HepG2 (cell line): ENCODE measurements at regions not wholly inside any gene's neighbourhood (a gene's known extent, or its start where the extent isn't known, plus 50 kb on each side); places are given as distances from the start of the nearest gene placed in this dataset.

Experiments
- AGO2 ChIP-seq: fragments of 200-400 bp; formaldehyde crosslinking; optimal IDR thresholded peaks from 2 replicates; pipeline ENCODE3; 2017; ENCODE audit warnings: mild to moderate bottlenecking, low read depth, low read length, moderate library complexity
- FOXP1 ChIP-seq, 2 experiments: fragments of 450-650 bp in 1 of 2; IDR thresholded peaks; 2 replicates each; pipeline ENCODE4 v1.6.1; 2017 to 2018; ENCODE audit warnings: antibody characterized with exemption in 1 of 2
- HHEX ChIP-seq: IDR thresholded peaks from 2 replicates; pipeline ENCODE4 v1.6.1; 2016; ENCODE audit warnings: control low read depth
- MZF1 ChIP-seq: sonication (generic); formaldehyde crosslinking; IDR thresholded peaks from 2 replicates; pipeline ENCODE4 v1.8.1; 2023; ENCODE audit warnings: mild to moderate bottlenecking, missing genetic modification reagents, borderline replicate concordance
- SRY ChIP-seq: sonication (generic); formaldehyde crosslinking; IDR thresholded peaks from 2 replicates; pipeline ENCODE4 v1.8.0; 2022; ENCODE audit warnings: mild to moderate bottlenecking, missing genetic modification reagents
- ZNF790 ChIP-seq: sonication (generic); formaldehyde crosslinking; IDR thresholded peaks from 2 replicates; pipeline ENCODE4 v1.8.0; 2022; ENCODE audit warnings: missing genetic modification reagents, mild to moderate bottlenecking, borderline replicate concordance
- TF ChIP-seq, protein P1 (sequence below): sonication (generic); formaldehyde crosslinking; IDR thresholded peaks from 2 replicates; pipeline ENCODE4 v1.4.0; 2020; ENCODE audit warnings: mild to moderate bottlenecking, missing genetic modification reagents
- TF ChIP-seq, protein P2 (sequence below): sonication (generic); formaldehyde crosslinking; IDR thresholded peaks from 2 replicates; pipeline ENCODE4 v1.4.0; 2020; ENCODE audit warnings: mild to moderate bottlenecking, missing genetic modification reagents, borderline replicate concordance
- TF ChIP-seq, protein P3 (sequence below): sonication (generic); formaldehyde crosslinking; IDR thresholded peaks from 2 replicates; pipeline ENCODE4 v1.4.0; 2020; ENCODE audit warnings: missing genetic modification reagents, low read depth, mild to moderate bottlenecking, borderline replicate concordance
- TF ChIP-seq, protein P4 (sequence below): sonication (generic); formaldehyde crosslinking; IDR thresholded peaks from 2 replicates; pipeline ENCODE4 v1.5.1; 2020; ENCODE audit warnings: missing genetic modification reagents, mild to moderate bottlenecking, borderline replicate concordance
- TF ChIP-seq, protein P5 (sequence below): sonication (generic); formaldehyde crosslinking; conservative IDR thresholded peaks from 2 replicates; pipeline ENCODE4 v1.4.0; 2020; ENCODE audit warnings: mild to moderate bottlenecking, missing genetic modification reagents, moderate library complexity

DNA sequence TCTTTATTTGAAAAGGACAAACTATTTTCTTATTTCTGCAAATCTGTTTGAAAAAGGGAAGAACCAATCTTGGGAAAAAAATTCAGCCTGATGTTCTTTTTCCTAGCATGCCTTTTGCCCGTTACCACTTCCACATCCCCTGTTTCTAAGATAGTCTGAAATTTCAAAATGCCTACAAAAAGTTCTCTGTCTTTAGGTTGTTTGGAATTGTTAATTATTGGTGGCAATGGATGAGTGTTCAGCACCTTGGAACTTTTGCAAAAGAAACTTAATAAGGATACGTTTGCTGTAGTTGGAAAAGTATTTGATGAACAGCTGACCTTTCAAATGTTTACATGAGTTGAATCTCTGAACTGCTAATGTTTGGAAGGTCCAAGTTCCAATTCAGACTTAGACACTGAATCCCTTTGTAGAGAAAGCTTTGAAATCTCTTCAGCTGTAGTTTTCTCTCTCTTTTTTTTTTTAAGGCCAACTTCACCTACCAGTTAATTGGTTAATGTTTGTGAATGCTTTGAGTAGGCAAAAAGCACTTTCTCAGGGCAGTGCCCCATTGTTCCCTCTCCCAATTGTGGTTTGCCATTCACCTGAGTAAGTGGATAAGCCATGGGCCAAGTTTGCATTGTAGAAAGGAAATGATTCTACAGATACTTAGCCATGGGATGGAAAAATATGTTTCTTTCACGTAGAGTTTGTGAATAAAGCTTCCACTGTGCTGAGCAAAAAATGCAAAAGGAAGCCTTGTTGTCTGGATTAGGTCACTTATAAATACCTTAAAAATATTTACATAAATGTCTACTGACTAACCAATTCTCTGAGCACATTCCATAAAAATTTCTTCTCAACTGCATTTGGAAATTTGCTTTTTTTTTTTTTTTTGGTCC is 156.4 kb upstream of the ELL2 start (continued):
- TF ChIP-seq, protein P1, sequence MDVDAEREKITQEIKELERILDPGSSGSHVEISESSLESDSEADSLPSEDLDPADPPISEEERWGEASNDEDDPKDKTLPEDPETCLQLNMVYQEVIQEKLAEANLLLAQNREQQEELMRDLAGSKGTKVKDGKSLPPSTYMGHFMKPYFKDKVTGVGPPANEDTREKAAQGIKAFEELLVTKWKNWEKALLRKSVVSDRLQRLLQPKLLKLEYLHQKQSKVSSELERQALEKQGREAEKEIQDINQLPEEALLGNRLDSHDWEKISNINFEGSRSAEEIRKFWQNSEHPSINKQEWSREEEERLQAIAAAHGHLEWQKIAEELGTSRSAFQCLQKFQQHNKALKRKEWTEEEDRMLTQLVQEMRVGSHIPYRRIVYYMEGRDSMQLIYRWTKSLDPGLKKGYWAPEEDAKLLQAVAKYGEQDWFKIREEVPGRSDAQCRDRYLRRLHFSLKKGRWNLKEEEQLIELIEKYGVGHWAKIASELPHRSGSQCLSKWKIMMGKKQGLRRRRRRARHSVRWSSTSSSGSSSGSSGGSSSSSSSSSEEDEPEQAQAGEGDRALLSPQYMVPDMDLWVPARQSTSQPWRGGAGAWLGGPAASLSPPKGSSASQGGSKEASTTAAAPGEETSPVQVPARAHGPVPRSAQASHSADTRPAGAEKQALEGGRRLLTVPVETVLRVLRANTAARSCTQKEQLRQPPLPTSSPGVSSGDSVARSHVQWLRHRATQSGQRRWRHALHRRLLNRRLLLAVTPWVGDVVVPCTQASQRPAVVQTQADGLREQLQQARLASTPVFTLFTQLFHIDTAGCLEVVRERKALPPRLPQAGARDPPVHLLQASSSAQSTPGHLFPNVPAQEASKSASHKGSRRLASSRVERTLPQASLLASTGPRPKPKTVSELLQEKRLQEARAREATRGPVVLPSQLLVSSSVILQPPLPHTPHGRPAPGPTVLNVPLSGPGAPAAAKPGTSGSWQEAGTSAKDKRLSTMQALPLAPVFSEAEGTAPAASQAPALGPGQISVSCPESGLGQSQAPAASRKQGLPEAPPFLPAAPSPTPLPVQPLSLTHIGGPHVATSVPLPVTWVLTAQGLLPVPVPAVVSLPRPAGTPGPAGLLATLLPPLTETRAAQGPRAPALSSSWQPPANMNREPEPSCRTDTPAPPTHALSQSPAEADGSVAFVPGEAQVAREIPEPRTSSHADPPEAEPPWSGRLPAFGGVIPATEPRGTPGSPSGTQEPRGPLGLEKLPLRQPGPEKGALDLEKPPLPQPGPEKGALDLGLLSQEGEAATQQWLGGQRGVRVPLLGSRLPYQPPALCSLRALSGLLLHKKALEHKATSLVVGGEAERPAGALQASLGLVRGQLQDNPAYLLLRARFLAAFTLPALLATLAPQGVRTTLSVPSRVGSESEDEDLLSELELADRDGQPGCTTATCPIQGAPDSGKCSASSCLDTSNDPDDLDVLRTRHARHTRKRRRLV = no peak
- TF ChIP-seq AGO2 (no peak), ZNF790 (CRISPR knock-in tag) (no peak), FOXP1 (IDR thresholded peaks at IDR 0.05) (0 out of 2 replicates have a peak, but pooled peaks have one; percentile 12), FOXP1 (CRISPR knock-in tag; IDR thresholded peaks at IDR 0.05) (peak; percentile 73; the same call in 1 of the 2 replicates), HHEX (0 out of 2 replicates have a peak, but pooled peaks have one; percentile 19), SRY (CRISPR knock-in tag) (no peak), MZF1 (CRISPR knock-in tag) (no peak)
- TF ChIP-seq, protein P2, sequence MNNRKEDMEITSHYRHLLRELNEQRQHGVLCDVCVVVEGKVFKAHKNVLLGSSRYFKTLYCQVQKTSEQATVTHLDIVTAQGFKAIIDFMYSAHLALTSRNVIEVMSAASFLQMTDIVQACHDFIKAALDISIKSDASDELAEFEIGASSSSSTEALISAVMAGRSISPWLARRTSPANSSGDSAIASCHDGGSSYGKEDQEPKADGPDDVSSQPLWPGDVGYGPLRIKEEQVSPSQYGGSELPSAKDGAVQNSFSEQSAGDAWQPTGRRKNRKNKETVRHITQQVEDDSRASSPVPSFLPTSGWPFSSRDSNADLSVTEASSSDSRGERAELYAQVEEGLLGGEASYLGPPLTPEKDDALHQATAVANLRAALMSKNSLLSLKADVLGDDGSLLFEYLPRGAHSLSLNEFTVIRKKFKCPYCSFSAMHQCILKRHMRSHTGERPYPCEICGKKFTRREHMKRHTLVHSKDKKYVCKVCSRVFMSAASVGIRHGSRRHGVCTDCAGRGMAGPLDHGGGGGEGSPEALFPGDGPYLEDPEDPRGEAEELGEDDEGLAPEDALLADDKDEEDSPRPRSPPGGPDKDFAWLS = no peak
- TF ChIP-seq, protein P3, sequence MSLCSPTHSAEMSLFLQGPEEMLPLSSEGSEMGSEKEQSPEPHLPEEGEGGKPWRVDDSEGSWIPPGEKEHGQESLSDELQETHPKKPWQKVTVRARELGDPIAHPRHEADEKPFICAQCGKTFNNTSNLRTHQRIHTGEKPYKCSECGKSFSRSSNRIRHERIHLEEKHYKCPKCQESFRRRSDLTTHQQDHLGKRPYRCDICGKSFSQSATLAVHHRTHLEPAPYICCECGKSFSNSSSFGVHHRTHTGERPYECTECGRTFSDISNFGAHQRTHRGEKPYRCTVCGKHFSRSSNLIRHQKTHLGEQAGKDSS (CRISPR knock-in tag) = no peak
- TF ChIP-seq, protein P4, sequence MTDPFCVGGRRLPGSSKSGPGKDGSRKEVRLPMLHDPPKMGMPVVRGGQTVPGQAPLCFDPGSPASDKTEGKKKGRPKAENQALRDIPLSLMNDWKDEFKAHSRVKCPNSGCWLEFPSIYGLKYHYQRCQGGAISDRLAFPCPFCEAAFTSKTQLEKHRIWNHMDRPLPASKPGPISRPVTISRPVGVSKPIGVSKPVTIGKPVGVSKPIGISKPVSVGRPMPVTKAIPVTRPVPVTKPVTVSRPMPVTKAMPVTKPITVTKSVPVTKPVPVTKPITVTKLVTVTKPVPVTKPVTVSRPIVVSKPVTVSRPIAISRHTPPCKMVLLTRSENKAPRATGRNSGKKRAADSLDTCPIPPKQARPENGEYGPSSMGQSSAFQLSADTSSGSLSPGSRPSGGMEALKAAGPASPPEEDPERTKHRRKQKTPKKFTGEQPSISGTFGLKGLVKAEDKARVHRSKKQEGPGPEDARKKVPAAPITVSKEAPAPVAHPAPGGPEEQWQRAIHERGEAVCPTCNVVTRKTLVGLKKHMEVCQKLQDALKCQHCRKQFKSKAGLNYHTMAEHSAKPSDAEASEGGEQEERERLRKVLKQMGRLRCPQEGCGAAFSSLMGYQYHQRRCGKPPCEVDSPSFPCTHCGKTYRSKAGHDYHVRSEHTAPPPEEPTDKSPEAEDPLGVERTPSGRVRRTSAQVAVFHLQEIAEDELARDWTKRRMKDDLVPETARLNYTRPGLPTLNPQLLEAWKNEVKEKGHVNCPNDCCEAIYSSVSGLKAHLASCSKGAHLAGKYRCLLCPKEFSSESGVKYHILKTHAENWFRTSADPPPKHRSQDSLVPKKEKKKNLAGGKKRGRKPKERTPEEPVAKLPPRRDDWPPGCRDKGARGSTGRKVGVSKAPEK = no peak
- TF ChIP-seq, protein P5, sequence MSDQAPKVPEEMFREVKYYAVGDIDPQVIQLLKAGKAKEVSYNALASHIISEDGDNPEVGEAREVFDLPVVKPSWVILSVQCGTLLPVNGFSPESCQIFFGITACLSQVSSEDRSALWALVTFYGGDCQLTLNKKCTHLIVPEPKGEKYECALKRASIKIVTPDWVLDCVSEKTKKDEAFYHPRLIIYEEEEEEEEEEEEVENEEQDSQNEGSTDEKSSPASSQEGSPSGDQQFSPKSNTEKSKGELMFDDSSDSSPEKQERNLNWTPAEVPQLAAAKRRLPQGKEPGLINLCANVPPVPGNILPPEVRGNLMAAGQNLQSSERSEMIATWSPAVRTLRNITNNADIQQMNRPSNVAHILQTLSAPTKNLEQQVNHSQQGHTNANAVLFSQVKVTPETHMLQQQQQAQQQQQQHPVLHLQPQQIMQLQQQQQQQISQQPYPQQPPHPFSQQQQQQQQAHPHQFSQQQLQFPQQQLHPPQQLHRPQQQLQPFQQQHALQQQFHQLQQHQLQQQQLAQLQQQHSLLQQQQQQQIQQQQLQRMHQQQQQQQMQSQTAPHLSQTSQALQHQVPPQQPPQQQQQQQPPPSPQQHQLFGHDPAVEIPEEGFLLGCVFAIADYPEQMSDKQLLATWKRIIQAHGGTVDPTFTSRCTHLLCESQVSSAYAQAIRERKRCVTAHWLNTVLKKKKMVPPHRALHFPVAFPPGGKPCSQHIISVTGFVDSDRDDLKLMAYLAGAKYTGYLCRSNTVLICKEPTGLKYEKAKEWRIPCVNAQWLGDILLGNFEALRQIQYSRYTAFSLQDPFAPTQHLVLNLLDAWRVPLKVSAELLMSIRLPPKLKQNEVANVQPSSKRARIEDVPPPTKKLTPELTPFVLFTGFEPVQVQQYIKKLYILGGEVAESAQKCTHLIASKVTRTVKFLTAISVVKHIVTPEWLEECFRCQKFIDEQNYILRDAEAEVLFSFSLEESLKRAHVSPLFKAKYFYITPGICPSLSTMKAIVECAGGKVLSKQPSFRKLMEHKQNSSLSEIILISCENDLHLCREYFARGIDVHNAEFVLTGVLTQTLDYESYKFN = peak; percentile 97
